K562 (cell line): ENCODE measurements at regions not wholly inside any gene's neighbourhood (a gene's known extent, or its start where the extent isn't known, plus 50 kb on each side); places are given as distances from the start of the nearest gene placed in this dataset.

Experiments used
- CTCFL ChIP-seq: IDR thresholded peaks from 2 replicates; pipeline ENCODE4 v1.6.1; 2011; ENCODE audit warnings: borderline replicate concordance, low read depth, mild to moderate bottlenecking, moderate library complexity, low read length; ENCODE audit not compliant: insufficient read depth, poor library complexity, severe bottlenecking
- GTF2B ChIP-seq: IDR thresholded peaks from 2 replicates; pipeline ENCODE4 v1.6.1; 2011; ENCODE audit not compliant: insufficient read length; ENCODE audit errors: extremely low read depth
- MEF2A ChIP-seq: IDR thresholded peaks from 2 replicates; pipeline ENCODE4 v1.6.1; 2011; ENCODE audit warnings: low read depth, mild to moderate bottlenecking, low read length, moderate library complexity; ENCODE audit not compliant: control insufficient read depth
- MEF2D ChIP-seq: conservative IDR thresholded peaks from 2 replicates; pipeline ENCODE4 v1.6.1; 2016; ENCODE audit warnings: low read depth, missing genetic modification characterization, missing compliant biosample characterization
- MTF1 ChIP-seq: fragments of 250-450 bp; sonication (Bioruptor Pico); IDR thresholded peaks from 2 replicates; pipeline ENCODE4 v1.9.0; 2021; ENCODE audit warnings: moderate library complexity, mild to moderate bottlenecking, inconsistent platforms, borderline replicate concordance
- NCOR1 ChIP-seq: fragments of 450-650 bp; IDR thresholded peaks from 2 replicates; pipeline ENCODE4 v1.6.1; 2016; ENCODE audit warnings: mild to moderate bottlenecking, moderate library complexity
- PHF21A ChIP-seq: fragments of 450-650 bp; IDR thresholded peaks from 2 replicates; pipeline ENCODE4 v1.6.1; 2017; ENCODE audit warnings: low read depth, borderline replicate concordance
- SIRT6 ChIP-seq: IDR thresholded peaks from one replicate; pipeline ENCODE4 v1.6.1; 2012; ENCODE audit warnings: low read depth, mild to moderate bottlenecking, control low read depth, inconsistent platforms, low read length, moderate library complexity
- SPI1 ChIP-seq: IDR thresholded peaks from 2 replicates; pipeline ENCODE4 v1.6.1; 2011; ENCODE audit warnings: low read depth, low read length, control low read depth, borderline replicate concordance
- SRSF3 ChIP-seq: fragments of 200-400 bp; formaldehyde crosslinking; IDR thresholded peaks from 2 replicates; pipeline ENCODE4 v1.6.1; 2016; ENCODE audit warnings: mild to moderate bottlenecking, low read length, moderate library complexity; ENCODE audit not compliant: insufficient read depth
- TRIM24 ChIP-seq, 2 experiments: fragments of 450-650 bp; IDR thresholded peaks; 2 replicates each; pipeline ENCODE4 v1.6.1; 2016
- TRIM28 ChIP-seq: fragments of 450-650 bp; IDR thresholded peaks from 2 replicates; pipeline ENCODE4 v1.6.1; 2017
- ZBTB2 ChIP-seq: fragments of 450-650 bp; IDR thresholded peaks from 2 replicates; pipeline ENCODE4 v1.6.1; 2016; ENCODE audit warnings: antibody characterized with exemption
- ZNF282 ChIP-seq: sonication (generic); formaldehyde crosslinking; IDR thresholded peaks from 2 replicates; pipeline ENCODE4 v1.8.1; 2023; ENCODE audit warnings: missing genetic modification reagents
- TF ChIP-seq, protein P1 (sequence below): fragments of 250-450 bp; sonication (Bioruptor Pico); IDR thresholded peaks from 2 replicates; pipeline ENCODE4 v1.8.0; 2021; ENCODE audit warnings: mild to moderate bottlenecking, moderate library complexity
- TF ChIP-seq, protein P2 (sequence below): fragments of 450-650 bp; formaldehyde crosslinking; IDR thresholded peaks from 2 replicates; pipeline ENCODE4 v1.4.0; 2022; ENCODE audit warnings: missing genetic modification characterization

DNA sequence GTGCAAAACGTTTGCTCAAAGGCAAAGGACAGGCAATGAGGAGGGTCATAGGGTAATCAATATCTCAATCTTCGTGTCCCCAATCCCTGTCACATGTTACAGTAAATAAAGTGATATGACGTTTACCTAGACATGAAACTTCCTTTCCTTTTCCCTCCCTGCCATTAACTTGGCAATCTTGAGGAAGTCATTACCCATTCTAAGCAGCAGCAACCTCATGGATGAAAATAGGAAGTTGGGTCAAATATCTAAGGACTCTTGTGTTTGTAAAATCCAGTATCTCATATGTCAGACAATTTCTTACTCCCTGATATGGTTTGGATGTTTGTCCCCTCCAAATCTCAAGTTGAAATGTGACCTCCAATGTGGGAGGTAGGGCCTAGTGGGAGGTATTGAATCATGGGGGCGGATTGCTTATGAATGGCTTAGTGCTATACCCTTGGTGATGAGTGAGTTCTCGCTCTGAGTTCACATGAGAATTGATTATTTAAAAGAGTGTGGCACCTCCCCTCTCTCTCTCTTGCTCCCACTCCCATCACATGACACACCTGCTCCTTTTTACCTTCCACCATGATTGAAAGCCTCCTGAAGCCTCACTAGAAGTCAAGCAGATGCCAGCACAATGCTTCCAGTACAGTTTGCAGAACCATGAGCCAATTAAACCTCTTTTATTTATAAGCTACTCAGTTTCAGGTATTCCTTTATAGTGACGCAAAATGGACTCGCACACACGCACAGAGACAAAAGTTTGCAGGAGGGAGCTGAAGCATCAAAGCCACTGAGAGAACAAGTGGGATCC, 545.9 kb upstream of the JARID2 start (continued):
- TF ChIP-seq, protein P1, sequence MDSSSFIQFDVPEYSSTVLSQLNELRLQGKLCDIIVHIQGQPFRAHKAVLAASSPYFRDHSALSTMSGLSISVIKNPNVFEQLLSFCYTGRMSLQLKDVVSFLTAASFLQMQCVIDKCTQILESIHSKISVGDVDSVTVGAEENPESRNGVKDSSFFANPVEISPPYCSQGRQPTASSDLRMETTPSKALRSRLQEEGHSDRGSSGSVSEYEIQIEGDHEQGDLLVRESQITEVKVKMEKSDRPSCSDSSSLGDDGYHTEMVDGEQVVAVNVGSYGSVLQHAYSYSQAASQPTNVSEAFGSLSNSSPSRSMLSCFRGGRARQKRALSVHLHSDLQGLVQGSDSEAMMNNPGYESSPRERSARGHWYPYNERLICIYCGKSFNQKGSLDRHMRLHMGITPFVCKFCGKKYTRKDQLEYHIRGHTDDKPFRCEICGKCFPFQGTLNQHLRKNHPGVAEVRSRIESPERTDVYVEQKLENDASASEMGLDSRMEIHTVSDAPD, result no peak
- TF ChIP-seq CTCFL (no peak), SIRT6 (no peak), MTF1 (no peak), GTF2B (no peak), ZBTB2 (no peak), PHF21A (no peak), MEF2A (no peak), ZNF282 (CRISPR knock-in tag) (no peak), SPI1 (peak; percentile 6; the same call in 1 of the 2 replicates), SRSF3 (no peak), TRIM24 (IDR thresholded peaks at IDR 0.05) (peak; percentile 37 to 53; a peak in 1 of 4 replicates), NCOR1 (no peak), TRIM28 (peak; percentile 88), MEF2D (tag) (no peak)
- TF ChIP-seq, protein P2, sequence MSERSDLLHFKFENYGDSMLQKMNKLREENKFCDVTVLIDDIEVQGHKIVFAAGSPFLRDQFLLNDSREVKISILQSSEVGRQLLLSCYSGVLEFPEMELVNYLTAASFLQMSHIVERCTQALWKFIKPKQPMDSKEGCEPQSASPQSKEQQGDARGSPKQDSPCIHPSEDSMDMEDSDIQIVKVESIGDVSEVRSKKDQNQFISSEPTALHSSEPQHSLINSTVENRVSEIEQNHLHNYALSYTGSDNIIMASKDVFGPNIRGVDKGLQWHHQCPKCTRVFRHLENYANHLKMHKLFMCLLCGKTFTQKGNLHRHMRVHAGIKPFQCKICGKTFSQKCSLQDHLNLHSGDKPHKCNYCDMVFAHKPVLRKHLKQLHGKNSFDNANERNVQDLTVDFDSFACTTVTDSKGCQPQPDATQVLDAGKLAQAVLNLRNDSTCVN, result no peak
